SH-SY5Y (cell line): ENCODE measurements at regions not wholly inside any gene's neighbourhood (a gene's known extent, or its start where the extent isn't known, plus 50 kb on each side); places are given as distances from the start of the nearest gene placed in this dataset.

Experiments used
- GATA2 ChIP-seq: IDR thresholded peaks from 2 replicates; pipeline ENCODE4 v1.6.1; 2011; ENCODE audit warnings: mild to moderate bottlenecking, low read depth, low read length
- GATA3 ChIP-seq: IDR thresholded peaks from 2 replicates; pipeline ENCODE4 v1.6.1; 2011; ENCODE audit warnings: low read depth, mild to moderate bottlenecking, low read length, moderate library complexity

DNA sequence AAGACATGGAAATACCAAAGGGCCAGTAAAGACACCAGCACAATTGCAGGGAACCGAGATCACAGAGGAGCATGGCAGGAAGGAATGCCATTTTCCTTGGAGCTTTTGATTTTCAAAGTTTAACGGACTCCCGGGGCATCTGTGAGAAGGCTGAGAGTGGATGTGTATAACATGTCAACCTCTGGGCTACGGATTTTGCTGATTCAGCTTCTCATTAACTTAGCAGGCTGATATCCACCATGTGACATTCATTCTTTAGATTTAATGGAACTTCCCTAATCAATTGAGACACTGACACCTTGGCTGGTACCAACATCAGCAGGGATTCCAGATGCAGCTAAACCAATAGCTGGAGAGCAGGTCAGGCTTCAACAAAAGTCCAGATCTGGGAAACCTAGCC lies 496.6 kb upstream of the SPHKAP start:
- TF ChIP-seq GATA2 (no peak), GATA3 (no peak)
